T-cell (primary cell): ENCODE measurements at regions not wholly inside any gene's neighbourhood (a gene's known extent, or its start where the extent isn't known, plus 50 kb on each side); places are given as distances from the start of the nearest gene placed in this dataset.

Experiments used
- ATAC-seq, 4 experiments: fragments of 200-7000 bp in 3 of 4; fragments of 150-1000 bp in 1 of 4; cut with Tn5 transposase; replicated peaks in 1 of 4; 1 replicate in 3 of 4; 2 replicates in 1 of 4; pipeline ENCODE4 v1.10.0; 2021; ENCODE audit warnings: moderate library complexity in 3 of 4, mild to moderate bottlenecking in 2 of 4, moderate number of reproducible peaks in 1 of 4
- CTCF ChIA-PET, 2 donors: fragments of 300-600 bp; sonication (Branson Sonifier 250); formaldehyde crosslinking; loops; one replicate each; lab custom pipeline; 2022; ENCODE audit warnings: antibody characterized with exemption in 2 of 2; lab: Charles Lee
- POLR2A ChIA-PET, 2 donors: fragments of 300-600 bp; sonication (Branson Sonifier 250); formaldehyde crosslinking; loops; one replicate each; lab custom pipeline; 2022; ENCODE audit warnings: antibody characterized with exemption in 2 of 2; lab: Charles Lee
- DNase-seq, 35 experiments: peaks; one replicate each; pipeline versions ENCODE4 v3.0.0 to v3.0.0-alpha.2; 2013 to 2023
- H3K27ac ChIP-seq: one replicate; pipeline ENCODE4 v1.5.1; 2013; ENCODE audit warnings: low read length
- H3K27me3 ChIP-seq, 2 experiments: replicated peaks in 1 of 2; 1 replicate in 1 of 2; 2 replicates in 1 of 2; pipeline versions ENCODE4 v1.6.1 to v1.7.0; 2013; ENCODE audit warnings: low read length in 1 of 2, mixed read lengths in 1 of 2; ENCODE audit not compliant: control insufficient read depth in 2 of 2, insufficient read depth in 2 of 2; ENCODE audit errors: extremely low read depth in 1 of 2
- H3K36me3 ChIP-seq, 2 donors: 1 replicate in 1 of 2; 2 replicates in 1 of 2; pipeline versions ENCODE4 v1.6.1 to v1.7.0; 2013; ENCODE audit warnings: low read length in 1 of 2; ENCODE audit not compliant: control insufficient read depth in 2 of 2, insufficient read depth in 1 of 2; ENCODE audit errors: extremely low read depth in 1 of 2
- H3K4me1 ChIP-seq, 2 experiments: 1 replicate in 1 of 2; 2 replicates in 1 of 2; pipeline versions ENCODE4 v1.6.1 to v1.7.0; 2013; ENCODE audit warnings: low read length in 2 of 2, mixed read lengths in 1 of 2; ENCODE audit not compliant: insufficient read depth in 2 of 2, control insufficient read depth in 1 of 2; ENCODE audit errors: extremely low read depth in 1 of 2
- H3K4me3 ChIP-seq, 2 donors: 1 replicate in 1 of 2; 2 replicates in 1 of 2; pipeline versions ENCODE4 v1.5.1 to v1.7.0; 2013; ENCODE audit warnings: mild to moderate bottlenecking in 2 of 2, low read length in 1 of 2, moderate library complexity in 1 of 2; ENCODE audit not compliant: control insufficient read depth in 1 of 2; ENCODE audit errors: extremely low read depth in 1 of 2
- H3K9me3 ChIP-seq: 2 replicates; pipeline ENCODE4 v1.7.0; 2013
- H3K27ac Mint-ChIP-seq, 2 donors: one replicate each; pipeline ENCODE4 v1.8.0; 2020 to 2021; ENCODE audit warnings: mild to moderate bottlenecking in 2 of 2, mixed read lengths in 2 of 2
- H3K27me3 Mint-ChIP-seq, 2 donors: one replicate each; pipeline ENCODE4 v1.8.0; 2021 to 2022; ENCODE audit warnings: mixed read lengths in 2 of 2
- H3K36me3 Mint-ChIP-seq: one replicate; pipeline ENCODE4 v1.8.0; 2021; ENCODE audit warnings: mixed read lengths
- H3K4me1 Mint-ChIP-seq, 3 donors: one replicate each; pipeline ENCODE4 v1.8.0; 2020 to 2022; ENCODE audit warnings: mixed read lengths in 3 of 3, mild to moderate bottlenecking in 1 of 3
- H3K4me3 Mint-ChIP-seq, 3 donors: one replicate each; pipeline ENCODE4 v1.8.0; 2020 to 2022; ENCODE audit warnings: mild to moderate bottlenecking in 3 of 3, mixed read lengths in 3 of 3, moderate library complexity in 3 of 3
- H3K9me3 Mint-ChIP-seq, 3 donors: one replicate each; pipeline ENCODE4 v1.8.0; 2020 to 2022; ENCODE audit warnings: mixed read lengths in 3 of 3
- WGBS: methylation state at CpG from one replicate; pipeline ENCODE4 v1.1.5; 2013; ENCODE audit warnings: missing lambda C conversion rate; ENCODE audit not compliant: insufficient coverage; 5-methylcytosine and 5-hydroxymethylcytosine counted together

GRCh38 chr6:122284848-122285247 is 114.6 kb upstream of the HSF2 start:
- Mint-ChIP-seq H3K27ac (no peak overlapping the region), H3K27me3 (peaks cover 0 to 10% of the 10 kb centered on the region in 2 donors)
- CTCF ChIA-PET, result no interaction called here

GRCh38 chr6:122285292-122285913 is 114.0 kb upstream of the HSF2 start:
- Histone ChIP-seq H3K27me3 (no peaks in the 10 kb centered on the region), H3K9me3 (no peaks in the 10 kb centered on the region), H3K4me1 (no peaks in the 10 kb centered on the region), H3K27ac (no peak overlapping the region), H3K36me3 (no peaks in the 10 kb centered on the region), H3K4me3 (no peak overlapping the region)
- Mint-ChIP-seq H3K9me3 (no peaks in the 10 kb centered on the region), H3K36me3 (no peaks in the 10 kb centered on the region), H3K4me3 (no peak overlapping the region), H3K27me3 (peaks cover 0 to 10% of the 10 kb centered on the region in 2 donors), H3K27ac (no peak overlapping the region), H3K4me1 (no peaks in the 10 kb centered on the region)
- POLR2A ChIA-PET, result no interaction called here
- CTCF ChIA-PET, result no interaction called here
- ATAC-seq, result no peak
- no peak for DNase-seq
- WGBS, result no CpG with 5 or more reads among the region's 4 CpGs

More at GRCh38 chr6:122284848-122285247, 114.6 kb upstream of the HSF2 start:
- H3K27me3 ChIP-seq, result no peaks in the 10 kb centered on the region
- no peak overlapping the region for H3K4me3 ChIP-seq
- Mint-ChIP-seq H3K4me3 (no peak overlapping the region), H3K36me3 (no peaks in the 10 kb centered on the region), H3K4me1 (no peaks in the 10 kb centered on the region), H3K9me3 (no peaks in the 10 kb centered on the region)
- POLR2A ChIA-PET, result no interaction called here
- no CpG with 5 or more reads among the region's 1 CpG for WGBS
- H3K9me3 ChIP-seq, result no peaks in the 10 kb centered on the region
- H3K27ac ChIP-seq, result no peak overlapping the region
- H3K36me3 ChIP-seq, result no peaks in the 10 kb centered on the region
- DNase-seq (no peak), ATAC-seq (no peak)
- no peaks in the 10 kb centered on the region for H3K4me1 ChIP-seq

- CTCF ChIA-PET, result no interaction called here
These were observed 112.9 kb upstream of the HSF2 start for GRCh38 chr6:122286512-122286911.

GRCh38 chr6:122289762-122290539 is 109.5 kb upstream of the HSF2 start:
- Mint-ChIP-seq H3K36me3 (no peaks in the 10 kb centered on the region), H3K27me3 (peaks cover 0 to 7% of the 10 kb centered on the region in 2 donors), H3K4me1 (no peaks in the 10 kb centered on the region), H3K9me3 (no peaks in the 10 kb centered on the region), H3K27ac (no peak overlapping the region), H3K4me3 (no peak overlapping the region)
- H3K4me1 ChIP-seq, result no peaks in the 10 kb centered on the region
- no peak overlapping the region for H3K27ac ChIP-seq
- no peaks in the 10 kb centered on the region for H3K36me3 ChIP-seq
- 100% methylated on average over 4 of the region's 4 CpGs for WGBS
- ChIA-PET POLR2A (no interaction called here), CTCF (no interaction called here)
- H3K4me3 ChIP-seq, result no peak overlapping the region
- no peaks in the 10 kb centered on the region for H3K27me3 ChIP-seq
- H3K9me3 ChIP-seq, result no peaks in the 10 kb centered on the region
- no peak for DNase-seq
- ATAC-seq, result no peak

More at GRCh38 chr6:122286512-122286911, 112.9 kb upstream of the HSF2 start:
- no peak overlapping the region for H3K27ac ChIP-seq
- DNase-seq (no peak), ATAC-seq (no peak)
- Mint-ChIP-seq H3K36me3 (no peaks in the 10 kb centered on the region), H3K4me1 (no peaks in the 10 kb centered on the region), H3K9me3 (no peaks in the 10 kb centered on the region), H3K27ac (no peak overlapping the region), H3K4me3 (no peak overlapping the region), H3K27me3 (peaks cover 0 to 10% of the 10 kb centered on the region in 2 donors)
- H3K4me3 ChIP-seq, result no peak overlapping the region
- H3K9me3 ChIP-seq, result no peaks in the 10 kb centered on the region
- POLR2A ChIA-PET, result no interaction called here
- no peaks in the 10 kb centered on the region for H3K36me3 ChIP-seq
- H3K27me3 ChIP-seq, result no peaks in the 10 kb centered on the region
- H3K4me1 ChIP-seq, result no peaks in the 10 kb centered on the region

- Mint-ChIP-seq H3K4me1 (no peaks in the 10 kb centered on the region), H3K27ac (no peak overlapping the region), H3K27me3 (peaks cover 0 to 4% of the 10 kb centered on the region in 2 donors), H3K9me3 (no peaks in the 10 kb centered on the region), H3K36me3 (no peaks in the 10 kb centered on the region), H3K4me3 (no peak overlapping the region)
- DNase-seq (no peak), ATAC-seq (no peak)
- Histone ChIP-seq H3K36me3 (no peaks in the 10 kb centered on the region), H3K27ac (no peak overlapping the region), H3K27me3 (no peaks in the 10 kb centered on the region), H3K4me3 (no peak overlapping the region), H3K9me3 (no peaks in the 10 kb centered on the region), H3K4me1 (no peaks in the 10 kb centered on the region)
- CTCF ChIA-PET, result no interaction called here
- POLR2A ChIA-PET, result no interaction called here
- no CpG with 5 or more reads among the region's 2 CpGs for whole genome bisulfite sequencing
These were observed 102.4 kb upstream of the HSF2 start for GRCh38 chr6:122297010-122297409.

- 100% methylated on average over 1 of the region's 2 CpGs for WGBS
- no peaks in the 10 kb centered on the region for H3K27me3 ChIP-seq
- ATAC-seq, result no peak
- H3K9me3 ChIP-seq, result no peaks in the 10 kb centered on the region
- CTCF ChIA-PET, result no interaction called here
- H3K27ac ChIP-seq, result no peak overlapping the region
- no peaks in the 10 kb centered on the region for H3K36me3 ChIP-seq
- no peak for DNase-seq
- Mint-ChIP-seq H3K36me3 (no peaks in the 10 kb centered on the region), H3K9me3 (peaks cover 0 to 9% (median 4%) of the 10 kb centered on the region in 3 donors), H3K4me3 (no peak overlapping the region), H3K27me3 (peaks cover 0 to 2% of the 10 kb centered on the region in 2 donors), H3K27ac (no peak overlapping the region), H3K4me1 (no peaks in the 10 kb centered on the region)
- POLR2A ChIA-PET, result interaction anchor here in 1 of 2 donors (0.5 kb wide), 1 partner anchor 78 kb away, joined by 3 read pairs; no protein-coding TSS in a partner anchor
- no peaks in the 10 kb centered on the region for H3K4me1 ChIP-seq
- no peak overlapping the region for H3K4me3 ChIP-seq
These were observed 97.4 kb upstream of the HSF2 start for GRCh38 chr6:122302067-122302466.
